ENCODE measurements at regions not wholly inside any gene's neighbourhood (a gene's known extent, or its start where the extent isn't known, plus 50 kb on each side); places are given as distances from the start of the nearest gene placed in this dataset.
"Not testable (repeated sequence)": the region's sequence is repeated elsewhere in the genome, so short reads cannot be mapped to it uniquely, and the experiment has no call there.

DNA sequence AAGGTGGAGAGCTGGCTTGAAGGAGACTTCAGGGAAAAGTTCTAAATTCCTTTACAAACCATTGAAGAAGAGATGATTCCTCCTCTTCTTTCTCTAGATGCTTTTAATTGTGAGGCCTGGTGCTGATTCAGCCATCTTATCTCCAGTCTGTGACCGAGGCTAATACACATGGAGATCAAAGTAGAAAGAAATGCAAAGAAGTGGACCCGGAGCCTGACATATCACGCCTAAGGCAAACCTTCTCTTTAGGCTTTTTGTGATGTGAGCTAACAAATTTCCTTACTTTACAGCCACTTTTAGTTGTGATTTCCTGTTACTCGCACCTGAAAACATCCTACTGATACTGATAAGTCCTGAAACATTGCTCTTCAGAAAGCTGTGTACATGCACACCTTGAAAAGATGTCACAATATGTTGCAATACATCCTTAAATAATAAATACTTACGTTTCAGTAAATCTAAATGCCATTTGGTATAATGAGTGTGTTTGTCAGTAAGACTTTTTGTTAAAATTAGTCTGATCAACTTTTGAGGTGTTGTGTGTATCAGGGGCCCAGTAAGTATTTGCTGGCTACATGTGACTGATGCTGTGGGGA is 192.4 kb downstream of the BAMBI start:
- DNase-seq: no peak

DNA sequence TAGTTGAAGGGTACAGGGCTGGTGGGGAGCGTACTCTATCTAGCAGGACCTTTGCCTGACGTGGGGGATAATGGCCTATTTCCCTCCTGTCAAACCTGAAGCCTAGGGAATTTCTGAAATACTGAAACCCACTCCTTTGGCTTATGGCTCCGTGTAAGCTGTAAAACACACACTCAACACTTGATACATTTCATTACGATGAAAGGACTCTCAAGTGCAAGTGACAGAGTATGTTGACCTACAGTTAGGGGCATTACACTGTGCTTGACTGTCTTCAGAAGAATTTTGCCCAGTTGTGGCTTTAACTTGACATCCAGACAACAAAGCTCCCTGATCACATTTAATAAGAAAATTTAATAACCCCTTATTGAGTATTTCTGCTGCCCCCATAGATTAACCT is 194.3 kb downstream of the BAMBI start:
- DNase-seq: no peak

DNA sequence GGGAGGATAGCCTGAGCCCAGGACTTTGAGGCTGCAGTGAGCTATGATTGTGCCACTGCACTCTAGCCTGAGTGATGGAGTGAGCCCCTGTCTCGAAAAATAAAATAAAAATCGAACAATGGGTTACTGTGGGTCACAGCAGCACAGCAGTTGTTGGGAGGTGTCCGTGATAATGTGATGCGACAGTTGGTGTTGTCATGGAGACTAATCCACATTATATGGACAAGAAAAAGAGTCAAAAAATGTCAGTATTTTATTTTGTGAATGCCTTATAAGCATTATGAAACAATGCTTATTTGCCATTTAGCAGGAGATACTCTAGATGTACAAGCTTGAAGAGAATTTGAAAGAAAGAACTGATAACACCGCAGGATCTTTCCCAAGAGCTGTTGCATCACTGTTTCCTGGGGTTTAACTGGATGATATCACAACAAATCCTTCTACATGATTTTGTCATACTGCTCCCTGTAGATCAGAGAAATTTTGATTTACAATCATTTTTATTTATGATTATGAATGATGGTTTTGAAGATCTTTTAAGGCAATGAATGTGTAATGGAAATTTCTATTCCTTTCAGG is 195.4 kb downstream of the BAMBI start:
- no peak for DNase-seq

DNA sequence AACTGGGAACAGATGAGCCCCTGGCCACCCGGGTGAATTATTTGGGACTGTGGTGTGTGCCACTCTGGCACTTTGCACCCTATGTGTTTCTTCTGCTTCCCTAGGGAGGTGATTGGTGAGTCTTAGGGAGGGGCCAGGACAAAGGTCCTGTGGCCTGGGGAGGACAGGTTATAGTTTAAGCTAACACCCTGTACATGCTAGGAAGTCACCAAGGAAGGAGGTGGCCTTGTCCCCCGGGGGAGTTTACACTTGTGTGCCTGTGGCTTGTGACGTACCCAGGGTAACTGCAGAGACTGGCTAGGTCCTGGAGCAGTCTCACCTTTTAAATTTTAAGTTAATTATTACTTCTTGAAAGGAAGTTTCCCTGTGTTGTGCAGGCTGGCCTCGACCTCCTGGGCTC is 196.2 kb downstream of the BAMBI start:
- no peak for DNase-seq

DNA sequence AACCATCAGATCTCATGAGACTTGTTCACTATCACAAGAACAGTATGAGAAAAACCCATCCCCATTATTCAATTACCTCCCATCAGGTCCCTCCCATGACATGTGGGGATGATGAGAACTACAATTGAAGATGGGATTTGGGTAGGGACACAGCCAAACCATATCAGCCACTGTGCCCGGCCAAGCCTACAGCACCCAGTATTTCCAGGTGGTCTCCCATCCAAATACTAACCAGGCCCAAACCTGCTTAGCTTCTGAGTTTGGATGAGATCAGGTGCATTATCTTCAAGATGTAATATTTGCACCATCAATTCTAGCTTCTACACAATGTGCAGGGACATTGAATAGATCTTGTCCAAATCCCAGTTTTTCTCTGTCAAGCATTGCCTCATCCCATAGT is 196.9 kb downstream of the BAMBI start:
- DNase-seq: no peak

DNA sequence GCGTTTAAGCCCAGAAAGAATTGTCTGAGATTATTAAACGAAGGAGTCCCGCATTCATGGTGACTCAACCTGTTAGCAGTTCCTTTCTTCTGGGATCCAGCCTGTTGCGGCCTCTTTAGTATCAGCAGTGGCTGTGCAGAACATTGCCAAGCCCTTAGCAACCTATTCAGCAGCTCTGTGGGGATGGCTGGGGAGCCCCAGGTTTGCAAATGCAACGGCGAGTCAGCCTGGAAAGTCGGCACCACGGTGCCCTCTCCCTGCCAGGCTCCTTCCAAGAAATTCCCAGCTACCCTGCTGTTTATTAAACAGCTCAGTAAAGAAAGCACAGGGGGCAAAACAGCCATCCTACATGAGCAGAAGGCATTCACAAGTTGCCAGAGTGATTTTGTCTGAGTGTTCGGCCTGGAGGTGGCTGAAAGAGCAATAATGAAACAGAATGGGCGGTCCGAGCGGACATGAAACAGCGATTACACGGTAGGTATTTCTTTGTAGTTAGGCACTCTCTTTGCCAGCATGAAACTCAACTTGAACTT is 198.3 kb downstream of the BAMBI start:
- DNase-seq: no peak

DNA sequence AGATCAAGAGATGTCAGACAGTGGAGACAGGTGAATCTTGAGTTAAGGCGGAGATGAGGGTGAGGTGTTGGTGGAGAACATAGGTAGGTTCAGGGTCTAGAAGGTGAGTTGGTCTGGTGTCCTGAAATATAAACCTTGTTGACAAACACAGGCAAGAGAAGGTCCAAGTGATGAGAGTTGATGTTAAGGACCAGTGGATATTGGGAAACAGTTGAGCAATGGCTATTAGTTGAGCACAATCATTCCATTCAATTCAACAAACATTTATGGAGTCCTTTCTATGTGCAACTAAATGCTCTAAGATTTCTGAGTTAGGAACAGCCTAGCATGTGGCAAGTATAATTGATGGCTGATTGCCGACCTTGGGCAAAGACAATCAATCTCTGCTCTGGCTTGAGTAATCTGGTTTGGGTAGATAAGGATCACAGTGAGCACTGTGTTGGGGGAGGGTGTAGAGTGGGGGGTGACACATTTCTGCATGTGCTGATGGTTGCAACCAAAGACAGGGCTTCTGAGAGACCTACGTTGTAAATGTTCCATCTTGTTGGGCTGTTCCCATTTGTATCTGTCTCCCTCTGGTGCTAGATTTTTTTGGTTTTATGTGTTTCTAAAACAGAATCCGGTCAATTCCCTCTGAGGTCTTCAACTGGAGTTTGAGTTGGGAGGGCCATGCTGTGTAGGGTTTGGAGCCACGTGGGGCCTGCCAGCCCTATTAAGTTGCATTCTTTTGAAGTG is 201.1 kb downstream of the BAMBI start:
- no peak for DNase-seq

DNA sequence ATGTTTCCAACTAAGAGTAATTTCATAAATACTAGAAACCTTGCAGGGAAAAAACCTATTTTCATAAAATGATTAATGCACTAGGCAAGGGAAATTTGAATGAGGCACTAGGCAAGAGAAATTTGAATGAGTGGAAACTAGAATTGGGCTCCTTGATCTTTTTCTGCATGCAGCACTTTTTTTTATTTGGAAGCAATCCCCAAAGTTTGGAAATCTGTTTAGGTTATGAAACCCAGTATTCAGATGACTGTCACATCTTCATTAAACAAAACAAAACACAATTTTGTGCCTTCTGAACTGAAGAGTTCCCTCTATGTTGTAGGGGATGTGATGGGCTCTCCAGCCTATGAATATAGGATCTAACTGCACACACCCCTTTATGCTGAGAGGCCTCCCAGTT is 201.9 kb downstream of the BAMBI start:
- DNase-seq: no peak

DNA sequence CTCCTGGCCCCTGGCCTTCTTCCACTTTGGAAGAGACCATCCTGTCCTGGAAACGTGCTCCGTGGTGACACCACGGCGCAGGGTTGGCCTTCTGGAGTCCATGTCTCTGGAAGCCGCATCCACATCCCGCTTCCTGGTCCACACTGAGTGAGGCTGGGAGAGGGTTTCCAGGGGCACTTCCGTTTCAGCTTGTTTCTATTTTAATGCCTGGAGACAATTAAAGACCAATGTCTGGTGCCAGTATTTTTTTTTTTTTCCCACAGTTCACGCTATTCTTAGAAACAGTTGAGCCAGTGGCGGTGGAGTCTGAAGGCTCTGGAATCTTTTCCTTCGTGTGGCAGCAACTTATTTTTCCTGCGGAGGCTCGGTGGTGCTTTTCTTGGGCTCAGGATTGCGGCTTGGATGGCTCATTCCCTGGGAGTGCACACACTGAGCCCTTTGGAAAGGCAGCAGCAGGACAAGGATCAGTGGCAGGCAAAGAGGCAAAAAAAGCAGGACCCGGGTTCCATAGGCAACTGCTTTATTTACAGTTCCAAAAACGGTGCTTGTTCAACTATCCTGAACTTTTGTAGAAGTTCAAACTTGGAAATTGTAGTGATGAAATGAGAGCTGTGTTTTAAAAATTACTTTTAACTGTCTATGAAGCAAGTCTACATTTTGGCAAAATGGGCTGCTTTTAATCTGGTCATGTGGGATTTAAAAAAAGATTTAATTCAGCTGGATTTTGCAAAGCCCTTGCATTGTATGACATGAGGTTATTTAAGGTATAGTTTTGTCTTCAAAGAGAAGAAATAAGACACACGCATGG is 202.8 kb downstream of the BAMBI start:
- no peak for DNase-seq

DNA sequence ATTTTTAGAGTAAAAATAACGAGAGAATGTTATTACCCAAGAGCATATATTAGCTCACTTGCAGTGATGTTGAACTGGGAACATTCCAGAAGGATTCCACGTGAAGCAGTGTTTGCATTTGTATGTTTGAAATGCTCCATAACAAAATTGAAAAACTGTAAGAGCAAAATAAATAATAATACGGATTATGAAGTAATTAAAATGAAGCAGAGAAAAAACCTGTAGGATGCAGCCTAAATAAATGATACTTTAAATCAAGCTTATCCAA is 203.3 kb downstream of the BAMBI start:
- no peak for DNase-seq

DNA sequence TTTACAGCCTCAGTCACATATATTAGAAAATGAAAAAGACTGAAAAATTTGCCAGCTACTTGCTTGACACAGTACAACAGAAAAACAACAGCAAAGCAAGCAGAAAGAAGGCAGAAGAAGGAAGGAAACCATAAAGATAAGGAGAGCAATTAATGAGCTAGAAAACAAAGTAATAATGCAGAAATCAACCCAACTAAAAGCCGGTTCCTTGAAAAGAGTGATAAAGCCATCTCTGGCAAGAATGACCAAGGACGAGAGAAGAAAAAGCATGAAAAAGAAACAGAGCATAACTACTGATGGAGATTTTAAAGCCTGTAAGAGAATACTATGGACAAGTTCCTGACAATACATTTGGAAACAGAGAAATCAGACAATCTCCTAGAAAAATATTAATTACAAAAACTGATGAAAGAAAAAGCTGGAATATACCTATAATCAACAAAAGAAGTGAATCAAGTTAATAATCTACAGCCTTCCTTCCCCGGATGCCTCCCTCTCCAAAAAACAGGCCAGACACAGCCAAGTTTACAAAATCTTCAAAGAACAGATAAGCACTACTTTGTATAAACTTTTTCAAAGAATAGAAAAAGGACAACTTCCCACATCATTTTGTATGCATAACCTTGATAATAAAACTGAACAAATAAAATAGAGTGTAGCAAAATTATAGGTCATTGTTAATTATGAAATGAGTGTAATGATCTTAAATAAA is 204.0 kb downstream of the BAMBI start:
- no peak for DNase-seq

DNA sequence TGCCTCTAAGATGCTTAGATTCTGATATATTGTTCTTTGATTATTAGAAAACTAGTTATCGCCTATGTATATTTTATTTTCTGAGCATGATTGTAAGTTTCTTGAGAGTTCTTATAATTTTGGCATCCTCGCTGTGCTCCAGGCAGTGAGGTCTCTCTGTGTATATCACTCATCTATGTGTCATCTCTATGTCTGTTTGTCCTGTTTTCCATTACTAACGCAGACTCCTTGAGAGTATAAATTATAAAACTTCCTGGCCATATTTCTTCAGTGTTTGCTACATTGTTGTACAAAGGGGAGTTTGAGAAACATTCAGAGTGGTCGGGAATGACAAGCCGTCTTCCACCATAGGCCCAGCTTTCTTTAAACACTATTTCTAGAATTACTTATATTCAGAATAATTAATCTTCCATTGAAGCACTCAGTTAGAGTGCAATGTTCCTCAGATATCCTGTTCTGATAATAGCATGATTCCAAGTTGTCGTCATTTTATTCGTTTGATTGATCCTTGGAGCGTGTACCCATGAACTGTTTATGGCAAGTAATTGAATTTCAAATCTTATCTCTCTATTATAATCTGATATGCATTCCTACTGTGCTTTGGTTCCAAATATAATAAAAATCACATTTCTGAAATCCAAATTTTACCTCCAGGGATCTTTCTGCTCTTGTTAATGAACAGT is 206.6 kb downstream of the BAMBI start:
- DNase-seq: no peak

DNA sequence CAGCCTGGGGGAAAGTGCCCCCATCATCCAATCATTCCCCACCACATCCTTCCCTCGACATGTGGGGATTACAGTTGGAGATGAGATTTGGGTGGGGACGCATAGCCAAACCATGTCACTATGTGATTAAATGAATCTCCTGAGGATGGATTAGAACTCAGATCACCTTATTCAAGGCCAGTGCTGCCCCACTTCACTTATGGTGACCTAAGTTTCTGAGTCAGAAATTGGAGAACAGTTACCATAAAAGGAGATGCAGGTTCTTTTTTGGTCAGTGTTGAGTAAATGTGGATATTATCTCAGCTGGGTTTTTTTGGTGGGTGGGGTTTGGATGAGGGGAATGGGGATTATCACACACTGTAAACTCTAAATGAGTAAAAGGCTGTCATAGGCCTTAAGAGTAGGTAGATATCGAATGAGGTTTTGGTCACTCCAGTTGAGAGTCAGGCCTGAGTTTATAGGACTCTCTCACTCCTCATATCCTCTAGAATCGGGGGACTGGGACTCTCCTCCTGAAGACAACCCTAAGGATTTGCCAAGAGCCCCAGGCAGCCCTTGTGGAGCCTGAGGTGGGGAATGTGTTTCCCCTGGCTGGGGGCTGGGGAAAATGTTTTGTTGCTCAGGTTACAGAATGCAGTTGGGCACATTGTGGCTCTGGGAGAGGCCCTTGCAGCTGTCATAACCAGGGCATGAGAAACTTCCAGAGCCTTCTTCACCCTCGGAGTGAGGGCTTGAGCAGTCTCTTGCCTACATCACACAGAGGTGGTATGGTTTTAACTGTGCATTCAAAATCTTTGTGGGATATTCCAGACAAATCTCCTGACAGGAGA is 213.0 kb downstream of the BAMBI start:
- no peak for DNase-seq

DNA sequence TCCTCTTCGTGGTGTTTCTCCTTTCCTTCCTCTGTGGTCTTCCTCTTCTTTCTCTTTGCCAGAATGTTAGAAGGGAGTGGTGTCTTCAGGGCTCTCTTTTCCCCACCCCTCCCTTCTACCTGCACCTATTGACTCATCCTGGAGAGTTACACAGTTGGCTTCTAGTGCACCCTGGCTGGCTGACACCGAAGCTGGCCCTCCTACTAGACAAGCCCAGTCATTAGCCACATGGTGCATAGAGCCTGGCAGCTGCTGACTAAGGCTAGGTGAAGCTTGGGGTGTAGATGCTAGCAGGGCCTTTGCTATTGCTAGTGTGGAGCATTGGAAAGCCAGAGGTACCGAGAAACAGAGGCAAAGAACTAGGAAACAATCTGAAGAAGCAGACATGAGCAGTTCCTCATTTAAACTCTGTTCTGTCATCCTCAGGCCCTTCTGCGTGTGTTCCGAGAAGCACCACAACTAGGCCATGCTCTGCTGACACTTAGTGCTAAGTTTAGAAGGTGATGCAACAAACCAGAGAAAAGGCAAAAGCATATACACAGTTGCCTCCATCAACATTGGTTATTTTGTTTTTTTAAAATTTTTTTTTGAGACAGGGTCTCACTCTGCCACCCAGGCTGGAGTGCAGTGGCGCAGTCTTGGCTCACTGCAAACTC is 213.9 kb downstream of the BAMBI start:
- no peak for DNase-seq

DNA sequence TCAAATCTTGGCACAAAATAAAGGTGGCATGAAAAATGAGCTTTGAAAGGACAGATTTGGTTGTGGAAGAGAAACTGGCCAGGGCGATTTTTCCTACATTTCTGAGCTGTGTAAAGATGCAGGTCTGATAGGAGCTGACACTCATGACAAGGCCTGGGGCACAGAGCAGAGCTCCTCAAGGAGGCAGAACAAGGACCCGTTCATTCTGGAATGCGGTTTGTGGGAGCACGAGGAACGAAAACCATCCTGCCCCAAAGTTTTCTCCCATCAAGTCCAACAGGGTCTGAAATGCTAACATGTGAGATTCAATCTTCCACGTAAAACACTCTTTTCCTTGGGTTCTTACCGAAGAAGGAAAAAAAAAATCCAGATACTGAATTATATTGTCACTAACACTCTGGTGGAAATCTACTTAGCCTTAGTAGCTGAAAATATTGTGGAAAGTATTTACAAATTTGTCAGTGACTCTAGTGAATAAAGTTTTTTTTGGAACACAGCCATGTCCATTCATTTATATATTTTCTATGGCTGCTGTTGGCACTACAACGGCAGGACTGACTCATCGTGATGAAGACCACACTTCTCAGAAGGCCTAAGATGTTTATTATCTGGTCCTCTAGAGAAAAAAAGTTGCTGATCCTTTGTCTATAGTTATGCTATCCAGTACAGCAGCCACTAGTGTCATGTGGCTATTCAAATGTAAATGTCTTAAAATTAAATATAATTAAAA is 215.7 kb downstream of the BAMBI start:
- no peak for DNase-seq

DNA sequence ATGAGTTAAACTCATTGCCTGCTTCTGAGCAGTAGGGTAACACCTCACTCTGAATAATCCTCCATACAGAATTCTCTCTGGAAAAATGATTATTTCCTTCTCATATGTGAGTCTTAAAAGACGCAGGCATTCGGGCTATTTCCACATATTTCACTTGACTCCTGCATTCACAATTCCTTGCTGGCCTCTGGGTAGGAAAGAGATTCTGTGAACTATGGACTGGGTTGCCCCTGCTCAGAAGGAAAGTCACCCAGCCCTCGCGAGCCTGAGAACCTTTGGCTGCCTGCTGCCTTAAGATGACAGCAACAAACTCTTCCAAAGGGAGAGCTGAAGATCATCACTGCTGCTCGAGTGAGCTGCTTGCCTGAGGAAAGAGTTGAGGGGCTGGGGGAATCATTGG is 216.8 kb downstream of the BAMBI start:
- no peak for DNase-seq

DNA sequence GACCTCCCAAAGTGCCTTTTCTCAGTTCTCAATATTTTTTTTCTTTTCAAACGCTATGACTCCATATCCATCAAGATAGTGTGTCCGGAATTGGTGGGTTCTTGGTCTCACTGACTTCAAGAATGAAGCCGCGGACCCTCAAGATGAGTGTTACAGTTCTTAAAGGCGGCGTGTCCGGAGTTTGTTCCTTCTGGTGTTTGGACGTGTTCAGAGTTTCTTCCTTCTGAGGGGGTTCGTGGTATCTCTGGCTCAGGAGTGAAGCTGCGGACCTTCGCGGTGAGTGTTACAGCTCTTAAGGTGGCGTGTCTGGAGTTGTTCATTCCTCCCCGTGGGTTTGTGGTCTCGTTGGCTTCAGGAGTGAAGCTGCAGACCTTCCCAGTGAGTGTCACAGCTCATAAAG is 218.3 kb downstream of the BAMBI start:
- not testable (repeated sequence) for DNase-seq

DNA sequence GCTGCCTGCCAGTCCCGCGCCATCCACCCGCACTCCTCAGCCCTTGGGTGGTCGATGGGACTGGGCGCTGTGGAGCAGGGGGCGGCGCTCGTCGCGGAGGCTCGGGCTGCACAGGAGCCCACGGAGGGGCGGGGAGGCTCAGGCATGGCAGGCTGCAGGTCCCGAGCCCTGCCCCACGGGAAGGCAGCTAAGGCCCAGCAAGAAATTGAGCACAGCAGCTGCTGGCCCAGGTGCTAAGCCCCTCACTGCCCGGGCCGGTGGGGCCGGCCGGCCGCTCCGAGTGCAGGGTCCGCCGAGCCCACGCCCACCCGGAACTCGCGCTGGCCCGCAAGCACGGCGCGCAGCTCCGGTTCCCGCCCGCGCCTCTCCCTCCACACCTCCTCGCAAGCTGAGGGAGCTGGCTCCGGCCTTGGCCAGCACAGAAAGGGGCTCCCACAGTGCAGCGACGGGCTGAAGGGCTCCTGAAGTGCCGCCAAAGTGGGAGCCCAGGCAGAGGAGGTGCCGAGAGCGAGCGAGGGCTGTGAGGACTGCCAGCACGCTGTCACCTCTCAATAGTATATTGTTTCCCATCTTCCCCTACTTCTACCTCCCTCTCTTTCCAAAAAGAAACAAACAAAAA is 219.6 kb downstream of the BAMBI start:
- not testable (repeated sequence) for DNase-seq

DNA sequence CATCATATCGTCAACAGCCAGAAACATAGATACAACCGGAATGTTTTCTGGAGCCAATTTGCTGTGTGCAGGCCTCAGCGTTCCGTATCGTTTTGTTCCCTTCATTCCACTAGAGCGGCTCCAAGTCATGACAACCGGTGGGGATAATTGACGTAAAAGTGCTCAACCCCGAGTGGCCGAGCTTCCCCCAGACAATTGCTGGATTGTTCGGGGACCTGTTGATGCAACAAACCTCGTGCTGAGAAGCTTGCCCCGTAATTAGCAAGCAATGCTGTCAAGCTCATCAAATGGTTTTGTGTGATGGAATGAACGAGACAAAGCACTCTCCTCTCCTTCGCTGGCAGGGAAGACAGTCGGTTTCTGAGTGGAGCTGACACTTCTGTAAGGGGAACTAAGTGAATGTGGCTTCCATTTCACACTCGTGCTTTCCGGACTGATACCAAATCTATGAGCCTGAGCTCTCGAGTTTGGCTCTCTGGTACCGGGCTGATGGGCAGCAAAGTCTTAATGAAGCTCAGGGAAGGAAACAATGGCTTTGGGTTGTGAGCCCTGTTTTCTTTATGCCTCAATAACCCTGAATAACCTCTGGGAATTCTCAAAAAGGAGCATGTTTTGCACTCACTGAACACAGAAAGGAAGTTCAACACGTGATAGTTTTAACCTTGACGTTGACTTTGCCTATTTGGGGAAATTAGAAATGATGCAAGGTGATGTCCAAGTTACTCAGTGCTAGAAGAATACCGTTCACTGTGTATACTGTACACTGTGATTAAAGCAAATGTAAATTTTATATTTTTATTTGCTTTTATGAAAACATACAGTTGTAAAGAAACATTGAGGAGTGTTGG is 220.5 kb downstream of the BAMBI start:
- no peak for DNase-seq

Measured in stimulated activated CD4-positive, alpha-beta T cell treated with anti-CD3 and anti-CD28 coated beads, Interleukin-2, amount 100 ng/mL, for 24 hours (primary cell).